Astrocyte of the hippocampus (primary cell): ENCODE measurements at regions not wholly inside any gene's neighbourhood (a gene's known extent, or its start where the extent isn't known, plus 50 kb on each side); places are given as distances from the start of the nearest gene placed in this dataset.
"Not testable (repeated sequence)": the region's sequence is repeated elsewhere in the genome, so short reads cannot be mapped to it uniquely, and the experiment has no call there.

Source experiments
- DNase-seq: peaks from one replicate; pipeline ENCODE4 v3.0.0; 2011; ENCODE audit warnings: low read depth, low spot score

DNA sequence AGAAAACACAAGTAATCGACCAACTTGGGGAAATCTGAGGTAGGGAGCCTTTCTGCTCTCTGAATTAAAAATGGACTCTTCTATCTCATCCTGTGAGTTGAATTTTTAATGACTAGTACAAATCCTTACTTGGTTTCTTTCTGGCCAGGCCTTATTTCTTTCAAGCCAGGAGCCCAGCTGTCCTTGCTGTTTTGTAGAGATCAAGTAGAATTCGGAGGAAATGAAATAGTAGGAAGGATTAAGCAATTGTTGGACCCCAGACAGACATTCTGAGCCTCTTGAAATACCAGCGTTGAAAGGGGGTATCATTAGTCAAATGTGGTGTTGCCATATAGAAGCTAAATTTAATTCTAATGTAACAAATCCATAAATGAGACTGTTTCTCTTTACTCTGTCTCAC is 53.7 kb upstream of the SMIM15 start:
- no peak for DNase-seq

DNA sequence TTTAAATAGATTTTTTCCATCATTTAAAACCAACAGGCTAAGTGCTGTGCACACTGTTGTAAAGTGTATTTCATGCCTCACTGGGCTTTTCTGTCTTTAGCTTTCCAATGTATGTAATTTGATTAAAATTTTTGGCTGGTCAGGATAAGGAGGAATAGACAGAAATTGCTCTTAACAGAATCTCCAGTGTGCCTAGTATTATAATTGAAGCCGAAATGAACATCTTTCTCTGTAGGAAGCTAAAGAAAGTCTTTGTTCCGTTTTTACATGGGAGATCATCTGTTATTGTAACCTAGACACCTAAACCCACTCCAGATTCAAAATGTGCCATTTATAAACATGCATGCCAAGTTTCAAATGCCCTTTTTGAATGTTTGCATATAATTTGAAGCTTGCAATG is 54.5 kb upstream of the SMIM15 start:
- DNase-seq = no peak

DNA sequence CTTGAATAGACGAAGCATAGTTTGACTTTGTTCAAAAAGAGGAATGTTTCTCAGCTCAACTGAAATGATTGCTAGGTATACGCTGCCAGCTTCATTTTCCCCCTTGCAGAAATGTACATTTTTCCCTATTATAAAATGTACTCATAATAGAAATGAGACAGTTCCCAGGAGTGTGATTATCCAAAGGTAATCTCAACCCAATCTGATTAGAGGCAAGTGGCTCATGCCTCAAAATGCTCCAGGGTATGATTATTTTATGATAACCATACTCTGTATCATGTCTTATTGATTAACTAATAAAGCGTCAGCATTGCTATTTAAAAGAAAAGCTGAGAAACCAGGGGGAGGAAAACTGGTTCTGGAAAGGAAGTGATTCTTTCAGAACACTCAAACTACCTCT is 54.9 kb upstream of the SMIM15 start:
- DNase-seq = no peak

DNA sequence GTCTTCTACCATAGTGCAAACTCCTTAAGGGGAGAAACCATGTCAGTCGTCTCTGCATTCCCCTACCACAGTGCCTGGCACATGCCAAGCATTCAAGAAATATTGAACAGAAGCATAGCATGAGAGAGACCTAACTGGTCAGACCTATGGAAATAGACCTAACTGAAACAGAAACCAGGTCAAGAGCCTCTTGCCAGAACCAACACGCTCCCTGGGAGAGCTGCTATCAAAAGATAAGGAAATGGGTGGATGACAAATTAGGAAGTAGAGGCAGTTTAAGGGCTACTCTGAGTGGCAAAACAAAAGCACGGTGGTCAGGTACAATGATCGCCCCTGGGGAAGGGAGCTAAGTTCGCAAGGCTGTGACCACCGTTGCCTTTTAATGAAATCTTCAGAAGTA is 66.0 kb upstream of the SMIM15 start:
- DNase-seq = no peak

DNA sequence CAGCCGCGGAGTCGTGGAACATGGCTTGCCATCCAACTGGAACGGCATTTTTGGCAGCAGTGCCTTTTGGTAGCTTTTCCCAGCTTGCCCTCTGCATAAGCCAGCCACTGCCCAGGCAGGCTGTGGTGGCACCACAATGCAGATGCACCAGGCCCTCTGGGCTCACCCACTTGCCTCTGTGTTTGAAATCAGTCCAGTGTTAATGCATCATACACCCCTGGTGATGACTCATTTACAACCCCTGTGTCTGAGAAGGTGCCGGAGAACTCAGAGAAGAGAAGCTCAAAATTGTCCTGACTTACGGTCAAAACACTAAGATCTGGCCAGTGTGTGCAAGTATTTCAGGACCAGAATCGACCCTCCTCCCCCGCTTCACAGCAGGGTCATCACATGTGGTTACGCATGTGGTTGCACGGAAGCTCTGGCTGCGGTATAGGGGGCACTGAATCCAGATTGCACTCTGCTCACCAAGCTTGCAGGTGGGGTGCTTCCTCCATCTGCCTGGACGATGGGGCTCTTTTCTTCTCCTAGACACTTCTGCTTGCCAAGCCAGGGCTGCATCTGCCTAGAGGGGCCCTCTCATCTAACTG is 66.5 kb upstream of the SMIM15 start:
- DNase-seq = peak; percentile 75

DNA sequence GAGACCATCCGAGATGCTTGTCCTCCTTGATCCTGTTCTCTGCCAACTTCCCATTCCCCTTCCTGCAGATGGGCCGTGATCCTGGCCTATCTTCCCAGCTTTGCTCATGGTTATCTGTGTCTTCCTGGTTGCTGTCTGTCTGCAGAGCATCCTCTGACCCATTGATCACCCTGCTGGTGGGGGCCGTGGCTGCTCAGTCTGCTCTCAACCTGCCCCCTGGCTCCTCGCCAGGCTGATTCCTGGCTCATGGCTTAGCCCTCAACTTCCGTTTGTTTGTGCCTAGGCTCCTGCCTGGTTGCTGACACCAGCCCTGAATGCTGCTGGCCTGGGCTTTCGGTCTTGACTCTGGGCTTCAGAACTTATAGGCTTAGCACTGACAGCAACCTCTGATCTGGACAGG is 67.1 kb upstream of the SMIM15 start:
- no peak for DNase-seq

DNA sequence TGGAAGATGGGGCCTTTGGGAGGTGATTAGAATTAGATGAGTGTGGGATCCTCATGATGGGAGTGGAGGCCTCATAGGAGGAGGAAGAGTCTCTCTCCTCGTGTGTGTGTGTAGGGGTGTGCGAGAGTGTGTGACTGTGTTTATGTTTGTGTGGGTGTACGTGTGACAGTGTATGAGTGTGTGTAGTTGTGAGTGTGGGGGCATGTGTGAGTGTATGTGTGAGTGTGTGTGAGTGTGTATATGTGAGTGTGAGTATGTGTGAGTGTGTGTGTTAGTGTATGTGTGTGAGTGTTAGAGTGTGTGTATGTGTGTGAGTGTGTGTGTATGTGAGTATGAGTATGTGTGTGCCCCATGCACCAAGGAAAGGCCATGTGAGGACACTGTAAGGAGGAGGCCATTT is 68.2 kb upstream of the SMIM15 start:
- no peak for DNase-seq

DNA sequence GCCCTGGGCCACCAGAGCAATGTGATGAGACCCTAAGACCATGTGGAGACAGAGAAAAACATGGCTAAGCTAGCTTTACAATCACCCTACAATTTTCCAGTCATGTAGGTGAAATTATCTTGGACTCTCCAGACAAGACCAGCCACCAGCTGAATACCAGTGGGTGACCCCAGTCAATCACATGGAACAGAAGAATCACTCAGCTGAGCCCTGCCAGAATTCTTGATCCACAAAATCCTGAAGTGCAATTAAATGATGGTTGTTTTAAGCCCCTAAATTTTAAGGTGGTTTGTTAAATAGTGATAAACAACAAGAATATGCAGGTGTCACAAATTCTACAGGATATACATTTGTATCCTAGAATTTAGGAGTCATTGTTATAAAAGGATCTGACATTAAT is 69.5 kb upstream of the SMIM15 start:
- DNase-seq = no peak

DNA sequence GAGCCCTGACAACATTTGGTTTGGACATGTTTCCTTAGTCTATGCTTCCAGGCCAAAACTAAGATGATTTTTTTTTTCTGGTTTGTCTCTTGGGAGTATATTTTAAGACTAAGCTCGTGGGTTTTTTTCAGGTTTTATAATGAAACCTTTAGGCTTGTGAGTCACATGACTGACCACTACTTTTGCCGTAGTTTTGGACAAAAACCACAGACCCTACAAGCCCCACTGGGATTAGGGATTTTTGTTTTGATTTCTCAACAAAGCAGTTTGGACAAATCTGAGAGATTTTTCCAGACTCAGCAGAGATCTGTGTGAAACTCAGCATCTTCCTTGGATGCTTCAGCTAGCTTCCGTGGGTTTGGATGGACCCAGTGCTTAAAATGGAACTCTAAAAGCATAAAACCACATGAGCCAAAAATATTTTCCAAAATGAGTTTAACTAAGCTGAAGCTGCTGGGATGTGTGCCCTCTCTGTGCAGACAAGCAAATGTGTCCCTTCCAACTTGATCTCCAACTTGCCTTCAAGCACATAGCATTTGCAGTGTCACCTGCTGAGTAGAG is 70.3 kb upstream of the SMIM15 start:
- no peak for DNase-seq

DNA sequence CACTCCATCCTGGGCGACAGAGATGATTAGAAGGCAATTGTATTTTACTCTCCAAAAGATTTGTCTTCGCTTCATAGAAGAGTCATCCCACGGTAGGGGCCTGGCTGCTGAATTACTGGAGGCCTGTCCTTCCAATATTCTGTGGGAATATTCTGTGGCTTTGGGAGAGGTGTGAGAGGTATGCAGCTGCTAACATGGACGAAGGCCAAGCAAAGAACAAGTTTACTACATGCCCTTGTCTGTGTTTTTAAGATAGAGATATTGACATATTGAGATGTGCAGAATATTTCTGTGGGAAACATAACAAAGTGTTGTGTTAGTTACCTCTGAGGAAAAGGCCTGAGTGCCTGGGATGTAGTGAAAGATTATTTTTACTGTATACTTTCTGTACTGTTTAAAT is 71.8 kb upstream of the SMIM15 start:
- peak; percentile 55 for DNase-seq

DNA sequence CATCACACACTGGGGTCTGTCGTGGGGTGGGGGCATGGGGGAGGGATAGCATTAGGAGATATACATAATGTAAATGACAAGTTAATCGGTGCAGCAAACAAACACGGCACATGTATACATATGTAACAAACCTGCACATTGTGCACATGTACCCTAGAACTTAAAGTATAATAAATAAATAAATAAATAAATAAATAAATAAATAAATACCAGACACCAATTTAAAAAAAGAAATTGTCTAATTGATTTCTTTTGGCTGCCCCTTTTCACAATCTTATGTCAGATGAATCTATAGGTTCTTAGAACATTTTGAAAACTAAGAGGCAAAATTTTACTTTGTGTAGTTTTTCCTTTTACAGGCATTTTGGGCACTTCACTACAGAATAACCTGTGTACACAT is 74.4 kb upstream of the SMIM15 start:
- not testable (repeated sequence) for DNase-seq

DNA sequence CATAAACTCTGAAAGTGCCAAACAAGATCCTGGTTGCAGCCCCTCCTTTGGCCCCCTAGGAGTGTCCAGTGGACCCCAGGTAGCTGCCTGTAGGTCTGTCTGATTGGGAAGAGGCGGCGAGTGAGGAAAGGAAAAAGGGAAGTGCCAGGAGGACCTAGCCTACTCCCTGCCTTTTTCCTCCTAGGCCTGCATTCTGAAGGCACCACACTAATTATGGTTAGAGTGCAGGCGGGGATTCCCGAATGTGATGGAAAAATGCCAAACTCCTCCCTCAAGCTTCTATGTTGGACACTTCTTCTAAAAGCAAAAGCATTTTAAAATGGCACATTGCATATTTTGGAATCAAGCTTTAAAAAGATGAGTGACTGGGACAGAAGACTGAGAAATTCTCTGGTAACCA is 83.2 kb upstream of the SMIM15 start:
- peak; percentile 72 for DNase-seq

DNA sequence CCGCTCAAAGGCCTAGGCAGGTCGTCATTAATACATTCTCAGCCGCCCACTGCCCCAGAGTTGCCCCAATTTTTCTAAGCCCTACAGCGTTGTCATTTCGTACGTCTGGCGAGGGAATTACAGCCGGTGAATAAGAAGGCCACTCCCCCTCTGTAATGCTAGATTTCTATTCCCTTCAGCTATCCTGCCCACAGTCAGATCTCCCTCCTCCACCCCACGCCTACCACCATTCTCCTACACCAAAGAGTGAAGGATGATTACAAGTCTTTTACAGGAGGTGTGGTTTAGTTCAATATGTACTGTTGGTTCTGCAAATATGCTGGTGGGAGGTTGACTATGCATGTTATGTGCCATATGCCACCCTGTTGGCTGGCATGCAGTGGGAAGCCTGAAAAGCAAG is 83.7 kb upstream of the SMIM15 start:
- peak; percentile 28 for DNase-seq

DNA sequence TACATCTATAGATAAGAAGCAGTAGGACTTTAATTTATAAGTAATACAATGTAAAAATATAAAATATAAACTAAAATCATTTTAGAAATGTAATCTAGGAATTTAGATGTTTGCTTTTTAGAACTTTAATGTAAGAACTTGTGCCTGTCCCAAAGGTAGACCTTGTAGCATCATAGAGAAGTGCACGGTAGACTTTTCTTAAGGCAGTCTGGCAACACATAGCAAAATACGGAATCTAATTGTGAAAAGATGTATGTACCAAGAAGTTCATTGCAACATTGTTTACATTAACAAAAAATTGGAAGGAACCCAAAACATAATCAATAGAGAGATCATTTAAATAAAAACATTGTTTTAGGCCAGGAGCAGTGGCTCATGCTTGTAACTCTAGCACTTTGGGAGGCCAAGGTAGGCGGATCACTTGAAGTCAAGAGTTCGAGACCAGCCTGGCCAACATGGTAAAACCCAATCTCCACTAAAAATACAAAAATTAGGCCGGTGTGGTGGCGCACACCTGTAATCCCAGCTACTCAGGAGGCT is 84.6 kb upstream of the SMIM15 start:
- no peak for DNase-seq

DNA sequence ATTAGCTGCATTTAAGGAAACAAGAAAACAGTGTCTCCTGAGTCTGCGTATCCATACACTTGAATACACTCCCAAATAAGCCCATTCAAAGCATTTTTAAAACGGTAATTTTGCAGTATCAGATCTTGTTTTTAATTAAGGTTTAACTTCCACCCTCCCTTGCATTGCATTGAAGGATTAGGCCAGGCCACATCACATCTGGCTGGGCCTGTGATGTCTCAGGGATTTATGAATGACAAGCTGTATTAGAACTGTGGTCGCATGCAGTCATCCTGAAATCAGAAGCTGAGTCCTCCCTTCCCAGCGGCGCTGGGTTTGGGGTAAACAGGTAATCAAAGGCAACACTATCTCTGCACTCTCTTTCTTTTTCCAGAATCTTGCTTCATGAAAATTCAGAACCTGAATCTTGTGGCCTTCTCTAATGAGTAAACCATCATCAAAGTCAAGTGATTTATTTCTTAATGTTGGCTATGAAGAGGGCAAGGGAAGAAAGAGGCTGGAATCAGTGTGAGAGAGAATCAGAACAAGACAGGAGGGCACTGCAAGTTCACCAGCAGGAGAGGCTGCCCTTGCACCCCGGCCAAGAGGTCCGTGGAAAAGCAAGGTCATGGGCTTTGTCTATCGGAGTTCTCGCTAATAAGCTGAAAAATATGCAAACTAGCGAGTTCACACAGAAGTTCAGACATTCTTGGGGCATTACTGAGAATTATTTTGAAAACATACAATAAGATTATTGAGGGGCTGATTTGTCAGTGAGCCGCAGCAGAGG is 80.0 kb upstream of the ZSWIM6 start:
- DNase-seq = peak; percentile 78

DNA sequence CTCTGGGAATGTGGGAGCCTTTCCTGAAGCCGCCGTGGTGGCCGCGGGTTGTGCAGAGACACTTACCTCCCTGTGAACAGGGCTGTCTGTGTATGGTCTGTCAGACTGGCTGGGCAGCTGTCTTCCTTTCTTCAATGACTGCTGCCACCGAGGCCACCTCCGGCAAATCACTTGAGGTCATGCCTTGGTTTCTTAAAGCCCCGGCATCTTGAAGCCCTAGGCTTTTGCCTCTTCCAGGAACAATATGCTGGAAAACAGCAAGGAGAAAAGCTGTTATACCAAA is 79.5 kb upstream of the ZSWIM6 start:
- no peak for DNase-seq

DNA sequence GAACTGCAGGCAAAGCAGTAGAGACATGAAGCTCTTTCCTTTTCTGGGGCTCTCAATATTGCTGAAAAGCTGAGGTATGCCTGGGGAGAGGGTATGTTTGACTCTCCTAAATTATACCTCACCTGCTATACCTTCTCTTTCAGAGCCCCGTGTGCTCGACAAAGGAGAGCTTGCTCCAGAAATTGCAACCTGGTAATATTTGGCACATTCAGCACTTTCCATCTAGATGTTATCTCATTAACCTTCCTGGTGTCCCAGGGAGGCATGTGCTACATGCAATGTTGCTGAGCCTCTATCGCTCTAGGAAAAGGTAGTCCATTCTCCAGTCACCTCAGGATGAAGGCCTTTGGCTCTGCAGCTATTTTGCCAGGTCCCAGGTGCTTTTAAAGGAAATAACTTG is 78.5 kb upstream of the ZSWIM6 start:
- DNase-seq = no peak

DNA sequence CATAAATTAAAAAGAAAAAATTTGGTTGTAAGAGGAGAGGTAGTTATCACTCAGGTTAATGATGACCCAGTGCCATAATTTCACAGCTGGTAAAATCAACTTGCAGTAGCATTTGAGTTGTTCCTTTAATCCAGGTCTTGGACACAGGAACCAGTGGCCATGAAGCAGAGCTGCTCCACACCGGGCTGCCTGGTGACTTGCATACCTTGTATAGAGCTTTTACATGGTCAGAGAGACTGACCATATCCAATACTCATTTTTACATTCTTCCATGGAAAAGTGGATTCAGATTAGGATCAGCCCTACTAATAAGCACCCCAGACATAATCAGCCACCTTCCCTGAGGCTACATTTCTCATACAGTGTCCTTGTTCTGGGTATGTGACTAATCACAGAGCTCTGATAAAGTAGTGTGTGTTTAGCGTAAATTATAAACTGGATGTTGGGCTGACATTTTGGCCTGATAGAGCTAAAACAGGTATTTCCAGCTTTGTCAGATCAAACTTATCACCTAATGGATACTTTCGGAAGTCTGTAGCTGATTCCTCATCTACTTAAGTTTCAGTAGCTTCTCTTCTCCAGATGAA is 77.0 kb upstream of the ZSWIM6 start:
- no peak for DNase-seq

DNA sequence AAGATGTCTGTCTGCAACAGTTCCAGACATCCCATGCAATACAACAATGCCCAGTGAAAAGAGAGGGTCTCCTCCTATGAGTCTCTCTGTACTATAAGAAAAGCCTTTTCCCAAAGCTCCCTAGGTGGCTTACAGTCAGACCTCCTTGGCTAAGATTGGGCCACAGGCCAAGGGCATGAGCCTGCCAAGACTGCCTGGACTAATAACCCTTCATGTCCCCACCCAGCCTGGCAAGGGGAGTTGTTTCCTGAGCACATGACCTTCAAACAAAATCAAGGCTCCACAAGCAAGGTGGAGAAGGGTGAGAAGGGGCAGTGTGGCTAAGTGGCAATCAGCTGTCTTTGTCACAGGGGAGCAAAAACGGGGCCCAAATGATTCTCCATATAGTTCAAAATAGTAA is 75.6 kb upstream of the ZSWIM6 start:
- DNase-seq = peak; percentile 76

DNA sequence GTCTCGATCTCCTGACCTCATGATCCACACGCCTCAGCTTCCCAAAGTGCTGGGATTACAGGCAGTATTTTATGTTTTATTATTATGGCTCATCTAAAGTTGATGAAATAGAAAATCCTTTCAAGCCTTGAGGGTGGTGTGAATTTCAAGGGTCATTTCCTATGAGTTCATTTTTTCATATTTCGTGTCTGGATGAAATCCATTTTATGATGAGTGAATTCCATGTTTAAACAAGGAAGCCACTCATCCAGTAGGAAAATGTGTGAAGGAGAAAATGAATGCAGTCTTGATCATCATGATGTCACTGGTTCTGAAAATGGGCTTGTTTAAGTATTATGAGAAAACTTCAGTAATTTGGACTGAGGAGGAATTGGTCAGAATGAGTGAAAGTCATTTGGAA is 74.6 kb upstream of the ZSWIM6 start:
- DNase-seq = no peak

DNA sequence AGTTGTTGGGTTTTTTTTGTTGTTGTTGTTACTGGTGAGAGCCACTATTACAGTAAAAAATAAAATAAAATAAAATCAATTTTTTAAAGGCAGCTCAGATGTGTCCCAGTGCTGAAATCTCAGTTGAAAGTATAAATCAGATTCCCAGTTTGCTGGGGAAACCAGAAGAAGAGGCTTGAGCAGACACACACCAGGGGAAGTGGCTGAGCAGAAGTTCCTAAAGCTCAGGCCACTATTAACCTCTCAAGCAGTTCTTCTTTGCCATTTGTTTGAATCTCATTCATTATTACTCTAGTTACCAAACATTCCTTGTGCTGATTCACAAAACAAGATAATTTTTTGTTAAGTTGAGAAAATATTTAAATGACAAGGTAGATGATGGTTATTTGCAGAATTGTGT is 70.9 kb upstream of the ZSWIM6 start:
- DNase-seq = no peak

DNA sequence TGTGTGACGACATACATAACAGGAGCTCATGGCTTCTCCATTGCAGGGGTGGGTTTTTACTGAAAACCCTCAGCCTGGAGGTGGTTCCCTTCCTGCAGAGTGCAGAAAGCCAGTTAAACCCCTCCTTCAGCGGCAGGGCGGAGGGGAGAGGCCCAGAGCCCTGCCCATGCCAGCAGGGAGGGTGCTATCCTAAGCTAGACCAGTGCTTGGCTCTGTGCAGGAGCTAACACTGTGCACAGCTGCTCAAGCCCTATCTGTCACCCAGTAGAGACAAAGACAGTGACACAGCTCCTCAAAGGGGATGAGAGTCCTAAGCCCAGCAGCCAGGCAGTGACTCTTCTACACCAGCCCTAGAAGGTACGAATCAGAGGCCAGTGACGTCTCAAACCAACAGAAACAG is 70.0 kb upstream of the ZSWIM6 start:
- no peak for DNase-seq

DNA sequence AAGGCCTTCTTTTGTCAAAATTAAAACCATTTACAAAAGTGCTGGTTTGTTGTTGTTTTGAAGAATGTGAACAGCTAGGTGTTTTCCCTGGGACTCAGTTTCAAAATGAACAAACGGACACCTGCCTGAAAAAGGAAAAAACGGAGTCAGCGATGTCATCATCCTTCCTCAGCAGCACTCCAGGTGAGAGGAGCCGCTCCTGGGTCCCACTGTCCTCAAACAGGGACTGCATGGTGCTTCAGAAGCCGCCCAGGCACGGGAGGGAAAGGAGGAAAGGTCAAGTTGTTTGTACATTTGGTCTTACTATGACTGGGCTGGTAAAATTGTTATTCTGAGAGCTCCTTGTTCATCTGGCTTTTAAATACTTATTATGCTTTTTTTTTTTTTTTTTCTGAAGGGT is 69.0 kb upstream of the ZSWIM6 start:
- DNase-seq = no peak
